HFF-Myc (cell line): ENCODE measurements at regions not wholly inside any gene's neighbourhood (a gene's known extent, or its start where the extent isn't known, plus 50 kb on each side); places are given as distances from the start of the nearest gene placed in this dataset.

Experiments used
- DNase-seq: peaks from one replicate; pipeline ENCODE4 v3.0.0-alpha.2; 2011; ENCODE audit warnings: low read depth; ENCODE audit errors: extremely low read depth
- H3K4me3 ChIP-seq: replicated peaks from 2 replicates; pipeline ENCODE4 v1.5.1; 2011; ENCODE audit warnings: low read depth, mild to moderate bottlenecking, control low read depth, low read length
- TF ChIP-seq, protein P1 (sequence below): IDR thresholded peaks from 2 replicates; pipeline ENCODE4 v1.5.1; 2012; ENCODE audit warnings: mild to moderate bottlenecking, low read depth, low read length, control low read depth; ENCODE audit errors: missing control alignments

DNA sequence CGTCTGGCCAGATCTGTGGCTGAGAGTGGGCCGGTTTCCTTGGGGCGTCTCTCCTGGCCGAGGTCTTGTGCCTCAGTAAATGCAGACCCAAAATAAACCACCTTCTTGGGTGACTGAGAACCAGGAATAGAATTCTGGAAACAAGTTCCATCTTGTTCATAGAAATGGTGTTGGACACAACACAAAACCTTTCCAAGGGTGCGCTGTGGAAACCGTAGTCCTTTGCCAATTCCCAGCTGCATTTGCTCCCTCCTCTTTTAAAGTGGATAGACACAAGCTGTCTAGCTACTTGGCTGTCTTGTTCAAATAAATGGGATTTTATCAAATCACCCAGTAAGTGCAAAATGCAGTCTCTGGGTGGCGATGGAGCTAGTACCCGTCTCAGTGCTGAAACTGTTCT is 300.2 kb downstream of the SHANK2 start:
- TF ChIP-seq, protein P1, sequence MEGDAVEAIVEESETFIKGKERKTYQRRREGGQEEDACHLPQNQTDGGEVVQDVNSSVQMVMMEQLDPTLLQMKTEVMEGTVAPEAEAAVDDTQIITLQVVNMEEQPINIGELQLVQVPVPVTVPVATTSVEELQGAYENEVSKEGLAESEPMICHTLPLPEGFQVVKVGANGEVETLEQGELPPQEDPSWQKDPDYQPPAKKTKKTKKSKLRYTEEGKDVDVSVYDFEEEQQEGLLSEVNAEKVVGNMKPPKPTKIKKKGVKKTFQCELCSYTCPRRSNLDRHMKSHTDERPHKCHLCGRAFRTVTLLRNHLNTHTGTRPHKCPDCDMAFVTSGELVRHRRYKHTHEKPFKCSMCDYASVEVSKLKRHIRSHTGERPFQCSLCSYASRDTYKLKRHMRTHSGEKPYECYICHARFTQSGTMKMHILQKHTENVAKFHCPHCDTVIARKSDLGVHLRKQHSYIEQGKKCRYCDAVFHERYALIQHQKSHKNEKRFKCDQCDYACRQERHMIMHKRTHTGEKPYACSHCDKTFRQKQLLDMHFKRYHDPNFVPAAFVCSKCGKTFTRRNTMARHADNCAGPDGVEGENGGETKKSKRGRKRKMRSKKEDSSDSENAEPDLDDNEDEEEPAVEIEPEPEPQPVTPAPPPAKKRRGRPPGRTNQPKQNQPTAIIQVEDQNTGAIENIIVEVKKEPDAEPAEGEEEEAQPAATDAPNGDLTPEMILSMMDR, result no peak
- DNase-seq, result no peak
- H3K4me3 ChIP-seq, result no peak overlapping the region

DNA sequence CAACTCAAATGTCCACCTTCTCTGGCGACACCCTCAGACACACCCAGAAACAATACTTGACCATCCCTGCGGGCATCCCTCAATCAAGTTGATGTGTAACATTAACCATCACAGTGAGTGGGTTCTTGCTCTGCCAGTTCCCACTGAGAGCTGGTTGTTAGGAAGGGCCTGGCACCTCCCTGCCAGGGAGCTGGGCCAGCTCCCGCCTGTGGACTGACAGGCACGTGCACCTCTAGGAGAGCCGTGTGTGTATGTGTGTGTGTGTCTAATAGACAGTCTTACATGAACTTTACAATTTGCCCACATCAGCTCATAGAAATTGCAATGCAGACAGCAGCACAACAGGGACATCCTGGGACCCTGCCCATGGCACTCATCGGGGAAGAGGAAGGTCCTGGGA is 298.7 kb downstream of the SHANK2 start:
- H3K4me3 ChIP-seq, result no peak overlapping the region
- DNase-seq, result no peak
- TF ChIP-seq, protein P1, result no peak

DNA sequence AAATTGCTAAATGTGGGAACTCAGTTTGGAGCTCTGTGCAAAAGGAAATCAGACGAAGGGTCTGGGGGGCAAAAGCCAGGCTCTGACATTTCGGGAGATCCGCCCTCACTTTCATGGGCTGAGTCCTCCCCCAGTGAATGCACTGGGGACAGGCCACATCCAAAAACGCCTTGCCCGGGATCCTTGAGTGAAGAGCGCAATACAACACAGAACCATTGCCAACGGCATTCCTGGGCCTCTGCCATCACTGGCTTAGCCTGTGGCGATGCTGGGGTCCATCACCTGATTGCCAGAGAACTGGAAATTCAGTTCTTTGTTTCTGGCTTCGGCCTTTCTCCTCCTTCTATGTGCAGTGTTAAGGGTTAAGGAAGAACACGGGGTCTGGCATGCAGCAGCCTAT is 297.9 kb downstream of the SHANK2 start:
- no peak for DNase-seq

More for the DNA sequence above, 297.9 kb downstream of the SHANK2 start:
- no peak overlapping the region for H3K4me3 ChIP-seq
- TF ChIP-seq, protein P1, result no peak
